ENCODE measurements at regions not wholly inside any gene's neighbourhood (a gene's known extent, or its start where the extent isn't known, plus 50 kb on each side); places are given as distances from the start of the nearest gene placed in this dataset.

- TF ChIP-seq CTCF (IDR thresholded peaks at IDR 0.05; ENCODE audit: poor library complexity) (no peak), EZH2 (IDR thresholded peaks at IDR 0.05; ENCODE audit: borderline replicate concordance) (no peak)
Measured at GRCh38 chr11:90846628-90847027, 623.8 kb upstream of the CHORDC1 start.

Data from hepatocyte (in vitro differentiated cells).